ENCODE measurements at regions not wholly inside any gene's neighbourhood (a gene's known extent, or its start where the extent isn't known, plus 50 kb on each side); places are given as distances from the start of the nearest gene placed in this dataset.

DNA sequence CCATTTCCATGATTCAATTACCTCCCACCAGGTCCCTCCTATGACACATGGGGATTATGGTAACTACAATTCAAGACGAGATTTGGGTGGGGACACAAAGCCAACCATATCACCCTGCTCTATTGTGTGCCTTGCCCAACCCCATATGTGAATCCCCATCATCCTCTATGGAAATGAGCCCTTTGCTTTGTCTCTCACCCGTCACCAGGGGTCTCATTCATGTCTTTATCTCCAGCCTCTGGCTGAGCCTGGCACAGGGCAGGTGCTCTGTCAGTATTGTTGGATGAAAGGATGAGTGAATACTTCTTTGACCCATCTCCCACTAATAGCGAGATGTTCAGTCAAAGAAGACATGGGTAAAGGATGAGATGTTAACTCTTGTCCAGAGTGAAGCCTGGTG lies 116.6 kb upstream of the LGALSL start:
- DNase-seq = no peak
- Mint-ChIP-seq H3K4me1 (no peaks in the 10 kb centered on the region), H3K9me3 (no peaks in the 10 kb centered on the region), H3K4me3 (no peak overlapping the region), H3K27ac (no peak overlapping the region), H3K27me3 (peaks cover 3 to 9% of the 10 kb centered on the region in 2 donors), H3K36me3 (no peaks in the 10 kb centered on the region)
- Histone ChIP-seq H3K4me3 (ENCODE audit: low read length in 2 of 2) (no peak overlapping the region), H3K9me3 (ENCODE audit: control insufficient read depth in 1 of 2, low read length in 2 of 2) (no peaks in the 10 kb centered on the region), H3K27me3 (ENCODE audit: insufficient read depth, low read length) (no peaks in the 10 kb centered on the region), H3K4me1 (ENCODE audit: insufficient read depth, low read length) (no peaks in the 10 kb centered on the region), H3K36me3 (ENCODE audit: insufficient read depth, low read length) (no peaks in the 10 kb centered on the region), H3K27ac (ENCODE audit: low read depth, low read length) (no peak overlapping the region)
- intact Hi-C loops (cut with micrococcal nuclease) = no loop called here
- CTCF ChIA-PET (ENCODE audit: partially characterized antibody) = interaction anchor here (1.4 to 9.9 kb wide), 2 partner anchors 8 to 151 kb away, joined by 4 to 65 read pairs; no protein-coding TSS in a partner anchor
- POLR2A ChIA-PET (ENCODE audit: partially characterized antibody) = no interaction called here

DNA sequence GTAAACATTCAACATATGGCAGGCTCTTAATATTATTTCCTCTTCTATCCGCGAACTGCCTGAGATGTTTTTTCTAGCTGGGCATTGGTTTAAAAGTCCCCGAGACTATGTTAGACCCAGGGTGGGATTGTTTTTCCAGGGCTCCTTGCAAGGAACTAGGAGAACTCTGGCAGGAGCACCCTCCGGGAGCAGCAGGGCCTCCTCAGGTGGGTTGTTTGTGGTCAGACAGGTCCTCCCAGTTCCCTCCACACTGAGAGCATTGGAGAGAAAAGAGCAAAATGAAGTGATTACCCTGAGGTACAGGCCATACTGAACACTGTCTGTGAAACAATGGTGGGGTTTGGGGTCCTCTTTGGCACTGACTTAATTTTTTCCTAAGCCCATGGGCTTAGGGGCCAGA lies 115.9 kb upstream of the LGALSL start:
- Mint-ChIP-seq H3K27me3 (peaks cover 3 to 9% of the 10 kb centered on the region in 2 donors), H3K9me3 (no peaks in the 10 kb centered on the region), H3K36me3 (no peaks in the 10 kb centered on the region), H3K4me1 (no peaks in the 10 kb centered on the region), H3K27ac (no peak overlapping the region), H3K4me3 (no peak overlapping the region)
- no peaks in the 10 kb centered on the region for H3K4me1 ChIP-seq (ENCODE audit: insufficient read depth, low read length)
- DNase-seq = no peak
- H3K36me3 ChIP-seq (ENCODE audit: insufficient read depth, low read length) = no peaks in the 10 kb centered on the region
- CTCF ChIA-PET (ENCODE audit: partially characterized antibody) = interaction anchor here (9.9 kb wide), 1 partner anchor 9 kb away, joined by 65 read pairs; no protein-coding TSS in a partner anchor
- no peaks in the 10 kb centered on the region for H3K27me3 ChIP-seq (ENCODE audit: insufficient read depth, low read length)
- no peak overlapping the region for H3K4me3 ChIP-seq (ENCODE audit: low read length in 2 of 2)
- intact Hi-C loops (cut with micrococcal nuclease) = no loop called here
- no peaks in the 10 kb centered on the region for H3K9me3 ChIP-seq (ENCODE audit: control insufficient read depth in 1 of 2, low read length in 2 of 2)
- POLR2A ChIA-PET (ENCODE audit: partially characterized antibody) = no interaction called here
- no peak overlapping the region for H3K27ac ChIP-seq (ENCODE audit: low read depth, low read length)

DNA sequence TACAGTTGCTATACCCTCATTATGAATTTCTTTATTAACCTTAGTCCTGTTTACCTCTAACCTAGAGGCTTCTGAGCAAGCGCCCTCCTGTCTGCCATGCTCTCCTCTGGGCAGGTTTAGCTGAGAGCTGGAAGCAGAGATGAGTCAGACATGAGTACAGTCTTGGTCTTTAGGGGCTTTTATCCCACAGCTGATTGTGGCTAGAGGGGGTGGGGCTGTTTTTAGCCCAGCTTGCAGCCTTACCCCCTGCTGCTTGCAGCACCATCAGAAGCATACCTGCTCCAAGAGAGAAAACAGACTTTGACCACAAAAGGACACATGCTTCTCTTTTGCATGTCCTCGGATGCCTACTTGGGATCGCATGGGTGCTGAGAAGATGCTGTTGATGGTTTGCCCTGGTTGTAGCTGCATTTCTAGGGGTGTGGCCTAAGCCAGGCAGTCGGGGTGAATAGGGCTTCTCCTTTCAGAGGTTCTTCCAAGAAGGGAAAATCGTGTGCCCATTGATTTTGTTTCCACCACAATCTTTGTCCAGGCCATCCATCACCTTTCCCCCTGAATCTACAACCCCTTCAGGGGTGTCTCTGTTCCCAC lies 115.0 kb upstream of the LGALSL start:
- DNase-seq = no peak
- H3K4me3 Mint-ChIP-seq = no peak overlapping the region
- Histone ChIP-seq H3K27me3 (ENCODE audit: insufficient read depth, low read length) (no peaks in the 10 kb centered on the region), H3K4me1 (ENCODE audit: insufficient read depth, low read length) (no peaks in the 10 kb centered on the region), H3K9me3 (ENCODE audit: control insufficient read depth in 1 of 2, low read length in 2 of 2) (no peaks in the 10 kb centered on the region), H3K4me3 (ENCODE audit: low read length in 2 of 2) (no peak overlapping the region), H3K27ac (ENCODE audit: low read depth, low read length) (no peak overlapping the region), H3K36me3 (ENCODE audit: insufficient read depth, low read length) (no peaks in the 10 kb centered on the region)
- no peaks in the 10 kb centered on the region for H3K9me3 Mint-ChIP-seq
- intact Hi-C loops (cut with micrococcal nuclease) = no loop called here
- POLR2A ChIA-PET (ENCODE audit: partially characterized antibody) = interaction anchor here (0.6 kb wide), 1 partner anchor 545 kb away, joined by 3 read pairs; no protein-coding TSS in a partner anchor
- no peaks in the 10 kb centered on the region for H3K36me3 Mint-ChIP-seq
- H3K27me3 Mint-ChIP-seq = peaks cover 3 to 9% of the 10 kb centered on the region in 2 donors
- CTCF ChIA-PET (ENCODE audit: partially characterized antibody) = interaction anchor here (9.9 kb wide), 1 partner anchor 10 kb away, joined by 65 read pairs; no protein-coding TSS in a partner anchor
- no peak overlapping the region for H3K27ac Mint-ChIP-seq
- H3K4me1 Mint-ChIP-seq = no peaks in the 10 kb centered on the region

DNA sequence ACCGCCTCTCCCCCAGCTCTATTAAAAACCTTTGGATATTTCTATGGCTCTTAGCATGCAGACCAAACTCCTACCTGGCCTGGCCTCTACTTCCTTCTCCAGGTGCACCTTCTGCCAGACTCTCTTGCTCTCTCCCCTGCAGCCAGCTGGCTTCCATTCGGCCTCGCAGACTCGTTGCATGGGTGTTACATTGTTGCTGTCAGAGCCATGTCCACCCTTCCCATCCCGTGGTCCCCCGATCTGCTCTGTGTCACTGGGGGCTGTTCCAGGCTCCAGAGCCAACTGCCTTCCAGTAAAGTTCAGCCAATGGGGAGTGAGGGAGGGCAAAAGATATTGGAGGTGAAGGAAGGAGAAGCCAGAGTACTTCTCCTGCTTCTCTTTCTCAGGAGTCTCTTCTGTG lies 112.5 kb upstream of the LGALSL start:
- intact Hi-C loops (cut with micrococcal nuclease) = no loop called here

DNA sequence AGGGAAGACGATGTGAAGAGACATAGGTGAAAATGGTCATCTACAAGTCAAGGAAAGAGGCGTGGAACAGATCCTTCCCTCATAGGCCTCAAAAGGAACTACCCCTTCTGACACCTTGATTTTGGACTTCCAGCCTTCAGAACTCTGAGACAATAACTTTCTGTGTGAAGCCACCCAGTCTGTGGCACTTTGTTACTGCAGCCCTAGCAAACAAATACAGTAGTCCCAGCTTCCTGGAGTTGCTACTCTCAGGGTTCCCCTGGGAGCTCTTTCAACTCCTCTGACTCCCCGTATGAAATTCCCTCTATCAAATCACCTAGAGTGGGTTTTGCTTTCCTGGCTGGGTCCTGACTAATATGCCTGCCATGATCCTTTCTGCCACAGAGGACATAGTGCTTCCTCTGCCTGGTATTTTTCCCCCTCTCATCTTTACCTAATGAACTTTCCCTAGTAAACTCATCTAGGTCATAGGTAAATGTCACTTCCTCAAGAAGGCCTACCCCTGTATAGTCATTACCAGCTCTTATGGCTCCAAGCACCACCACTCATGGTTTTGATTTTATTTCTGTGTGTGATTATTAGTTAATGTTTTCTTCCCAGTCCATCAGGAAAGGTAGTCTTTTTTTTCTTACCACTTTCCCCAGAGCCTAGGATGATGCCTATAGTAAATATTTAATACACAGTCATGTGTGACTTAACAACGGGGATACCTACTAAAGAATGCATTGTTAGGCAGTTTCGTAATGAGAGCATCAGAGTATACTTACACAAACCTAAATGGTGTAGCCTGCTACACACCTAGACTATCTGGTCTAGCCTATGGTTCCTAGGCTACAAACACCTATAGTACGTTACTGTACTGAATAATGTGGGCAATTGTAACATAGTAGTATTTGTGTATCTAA lies 111.5 kb upstream of the LGALSL start:
- Histone ChIP-seq H3K4me1 (ENCODE audit: insufficient read depth, low read length) (no peaks in the 10 kb centered on the region), H3K27ac (ENCODE audit: low read depth, low read length) (no peak overlapping the region), H3K27me3 (ENCODE audit: insufficient read depth, low read length) (no peaks in the 10 kb centered on the region), H3K4me3 (ENCODE audit: low read length in 2 of 2) (no peak overlapping the region), H3K9me3 (ENCODE audit: control insufficient read depth in 1 of 2, low read length in 2 of 2) (no peaks in the 10 kb centered on the region), H3K36me3 (ENCODE audit: insufficient read depth, low read length) (no peaks in the 10 kb centered on the region)
- H3K4me3 Mint-ChIP-seq = no peak overlapping the region
- H3K9me3 Mint-ChIP-seq = no peaks in the 10 kb centered on the region
- no peaks in the 10 kb centered on the region for H3K4me1 Mint-ChIP-seq
- DNase-seq = no peak
- ChIA-PET POLR2A (ENCODE audit: partially characterized antibody) (no interaction called here), CTCF (ENCODE audit: partially characterized antibody) (interaction anchor here (9.9 kb wide), 1 partner anchor 13 kb away, joined by 65 read pairs; no protein-coding TSS in a partner anchor)
- no peak overlapping the region for H3K27ac Mint-ChIP-seq
- peaks cover 6 to 10% of the 10 kb centered on the region in 2 donors for H3K27me3 Mint-ChIP-seq
- no peaks in the 10 kb centered on the region for H3K36me3 Mint-ChIP-seq
- intact Hi-C loops (cut with micrococcal nuclease) = no loop called here

More for the DNA sequence above, 112.5 kb upstream of the LGALSL start:
- Mint-ChIP-seq H3K4me3 (no peak overlapping the region), H3K4me1 (no peaks in the 10 kb centered on the region), H3K9me3 (no peaks in the 10 kb centered on the region), H3K27ac (no peak overlapping the region), H3K27me3 (peaks cover 4 to 10% of the 10 kb centered on the region in 2 donors), H3K36me3 (no peaks in the 10 kb centered on the region)
- H3K27me3 ChIP-seq (ENCODE audit: insufficient read depth, low read length) = no peaks in the 10 kb centered on the region
- no peak overlapping the region for H3K4me3 ChIP-seq (ENCODE audit: low read length in 2 of 2)
- ChIA-PET CTCF (ENCODE audit: partially characterized antibody) (interaction anchor here (9.9 kb wide), 1 partner anchor 12 kb away, joined by 65 read pairs; no protein-coding TSS in a partner anchor), POLR2A (ENCODE audit: partially characterized antibody) (no interaction called here)
- no peaks in the 10 kb centered on the region for H3K36me3 ChIP-seq (ENCODE audit: insufficient read depth, low read length)
- DNase-seq = no peak
- no peaks in the 10 kb centered on the region for H3K4me1 ChIP-seq (ENCODE audit: insufficient read depth, low read length)
- H3K27ac ChIP-seq (ENCODE audit: low read depth, low read length) = no peak overlapping the region
- no peaks in the 10 kb centered on the region for H3K9me3 ChIP-seq (ENCODE audit: control insufficient read depth in 1 of 2, low read length in 2 of 2)

DNA sequence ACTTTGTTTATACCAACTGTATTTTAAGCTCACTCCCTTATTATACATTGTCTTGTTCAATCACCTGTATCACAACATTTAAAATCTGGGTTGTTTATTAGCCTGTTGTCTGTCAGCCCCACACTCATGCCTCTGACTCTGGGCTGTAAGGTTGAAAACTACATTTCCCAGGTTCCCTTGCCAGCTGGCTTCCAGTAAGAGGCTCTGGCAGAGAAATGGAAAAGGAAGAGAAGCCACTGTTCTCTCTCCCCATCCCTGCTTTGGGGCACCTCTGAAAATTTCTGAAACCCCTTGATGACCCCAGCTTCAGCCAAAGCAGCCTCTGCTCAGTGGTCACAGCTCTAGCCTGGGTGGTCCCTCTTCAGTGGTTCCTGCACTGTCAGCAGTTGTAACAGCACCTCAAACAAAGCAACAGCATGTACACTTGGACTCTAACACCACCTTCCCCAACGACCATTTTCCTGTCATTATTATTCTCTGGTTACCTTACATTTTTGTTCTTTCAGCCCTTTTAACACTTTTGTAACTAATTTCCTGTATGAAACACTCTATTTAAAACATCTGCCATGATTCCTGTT lies 108.9 kb upstream of the LGALSL start:
- Histone ChIP-seq H3K27me3 (ENCODE audit: insufficient read depth, low read length) (no peaks in the 10 kb centered on the region), H3K27ac (ENCODE audit: low read depth, low read length) (no peak overlapping the region), H3K4me1 (ENCODE audit: insufficient read depth, low read length) (no peaks in the 10 kb centered on the region), H3K4me3 (ENCODE audit: low read length in 2 of 2) (no peak overlapping the region), H3K9me3 (ENCODE audit: control insufficient read depth in 1 of 2, low read length in 2 of 2) (no peaks in the 10 kb centered on the region), H3K36me3 (ENCODE audit: insufficient read depth, low read length) (no peaks in the 10 kb centered on the region)
- H3K27me3 Mint-ChIP-seq = peaks cover 7 to 9% of the 10 kb centered on the region in 2 donors
- intact Hi-C loops (cut with micrococcal nuclease) = no loop called here
- DNase-seq = no peak
- CTCF ChIA-PET (ENCODE audit: partially characterized antibody) = interaction anchor here (9.9 kb wide), 1 partner anchor 16 kb away, joined by 65 read pairs; no protein-coding TSS in a partner anchor
- no peak overlapping the region for H3K4me3 Mint-ChIP-seq
- no peaks in the 10 kb centered on the region for H3K4me1 Mint-ChIP-seq
- POLR2A ChIA-PET (ENCODE audit: partially characterized antibody) = no interaction called here
- H3K27ac Mint-ChIP-seq = no peak overlapping the region
- H3K36me3 Mint-ChIP-seq = no peaks in the 10 kb centered on the region
- no peaks in the 10 kb centered on the region for H3K9me3 Mint-ChIP-seq

DNA sequence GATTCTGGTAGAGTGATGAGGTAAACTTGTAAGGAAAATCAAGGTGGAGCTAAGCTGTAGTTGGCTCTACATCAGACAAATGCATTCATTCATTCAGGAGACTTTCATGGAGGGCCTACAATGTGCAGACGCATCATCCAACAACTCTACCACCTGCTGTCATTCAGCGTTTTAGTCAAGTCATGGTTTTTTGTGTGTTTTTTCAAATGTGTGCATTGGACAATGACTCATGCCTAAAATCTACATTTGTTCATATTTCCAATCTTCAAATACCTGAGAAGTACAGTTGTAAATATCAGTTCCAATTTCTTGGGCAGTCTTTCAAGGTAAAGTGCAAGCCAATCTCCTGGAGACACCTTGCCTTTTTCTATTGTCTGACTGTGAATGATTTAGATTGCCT lies 108.0 kb upstream of the LGALSL start:
- ChIA-PET POLR2A (ENCODE audit: partially characterized antibody) (no interaction called here), CTCF (ENCODE audit: partially characterized antibody) (interaction anchor here (1.6 kb wide), 1 partner anchor 522 kb away, joined by 3 read pairs; no protein-coding TSS in a partner anchor)
- Mint-ChIP-seq H3K36me3 (no peaks in the 10 kb centered on the region), H3K9me3 (no peaks in the 10 kb centered on the region), H3K4me3 (no peak overlapping the region), H3K4me1 (no peaks in the 10 kb centered on the region), H3K27me3 (peaks cover 5 to 6% of the 10 kb centered on the region in 2 donors), H3K27ac (no peak overlapping the region)
- Histone ChIP-seq H3K4me3 (ENCODE audit: low read length in 2 of 2) (no peak overlapping the region), H3K36me3 (ENCODE audit: insufficient read depth, low read length) (no peaks in the 10 kb centered on the region), H3K4me1 (ENCODE audit: insufficient read depth, low read length) (no peaks in the 10 kb centered on the region), H3K9me3 (ENCODE audit: control insufficient read depth in 1 of 2, low read length in 2 of 2) (no peaks in the 10 kb centered on the region), H3K27ac (ENCODE audit: low read depth, low read length) (no peak overlapping the region), H3K27me3 (ENCODE audit: insufficient read depth, low read length) (no peaks in the 10 kb centered on the region)
- DNase-seq = no peak
- intact Hi-C loops (cut with micrococcal nuclease) = no loop called here
